GM12892 (cell line): ENCODE measurements at regions not wholly inside any gene's neighbourhood (a gene's known extent, or its start where the extent isn't known, plus 50 kb on each side); places are given as distances from the start of the nearest gene placed in this dataset.

Experiments
- POLR2AphosphoS5 ChIP-seq: IDR thresholded peaks from 2 replicates; pipeline ENCODE4 v1.6.1; 2011; ENCODE audit warnings: low read depth, low read length, control low read depth
- TAF1 ChIP-seq: IDR thresholded peaks from 2 replicates; pipeline ENCODE4 v1.6.1; 2011; ENCODE audit warnings: low read depth, mild to moderate bottlenecking, control low read depth, low read length, borderline replicate concordance

- TF ChIP-seq TAF1 (no peak), POLR2AphosphoS5 (no peak)
Observed at GRCh38 chr2:3094999-3095958, 282.3 kb downstream of the EIPR1 start.
